NCI-H1092 treated with DMSO at 0.1 percent for 48 hours (cell line): ENCODE measurements at regions not wholly inside any gene's neighbourhood (a gene's known extent, or its start where the extent isn't known, plus 50 kb on each side); places are given as distances from the start of the nearest gene placed in this dataset.

Experiments used
- DNase-seq: peaks from one replicate; lab custom pipeline; 2025; lab: John Stamatoyannopoulos, UW

GRCh38 chr1:173400387-173400995 is 76.6 kb upstream of the PRDX6 start:
- no peak for DNase-seq

DNA sequence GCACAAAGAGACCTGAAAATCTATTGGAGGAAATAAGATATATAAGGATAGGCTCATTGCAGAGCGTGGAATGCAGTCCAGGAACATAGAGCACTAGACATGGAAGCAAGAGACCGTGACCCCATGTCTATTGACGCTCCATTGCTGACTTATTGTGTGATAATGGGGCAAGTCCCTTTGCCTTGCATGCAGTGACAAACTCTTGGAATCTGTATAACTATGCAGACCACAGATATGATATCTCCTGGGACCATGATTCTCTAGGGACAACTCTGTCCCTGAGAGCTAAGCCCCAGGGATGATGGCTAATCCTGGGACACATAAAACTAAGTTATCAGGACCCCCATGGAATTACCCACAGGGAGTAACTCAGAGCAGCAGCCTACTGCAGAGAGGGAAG is 73.1 kb upstream of the PRDX6 start:
- no peak for DNase-seq

GRCh38 chr1:173405281-173405680 is 71.9 kb upstream of the PRDX6 start:
- no peak for DNase-seq

DNA sequence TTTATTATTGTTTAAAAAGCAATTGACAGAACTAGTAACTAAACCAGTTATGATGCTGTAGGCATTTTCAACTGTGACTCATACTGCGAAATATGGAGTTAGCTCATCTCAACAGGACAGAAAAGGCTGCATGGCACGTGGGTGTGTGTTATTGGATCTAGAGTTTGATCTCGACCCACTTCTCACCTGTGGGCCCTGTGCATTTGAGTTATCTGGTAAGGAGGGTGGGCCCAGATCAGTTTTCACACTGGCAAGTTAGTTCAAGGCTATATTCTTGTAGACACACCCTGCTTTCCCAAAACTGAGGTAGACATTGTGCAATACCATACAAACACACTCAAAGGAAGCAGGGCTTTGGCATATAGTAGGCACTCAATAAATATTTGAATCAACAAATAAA is 71.3 kb upstream of the PRDX6 start:
- DNase-seq = no peak

DNA sequence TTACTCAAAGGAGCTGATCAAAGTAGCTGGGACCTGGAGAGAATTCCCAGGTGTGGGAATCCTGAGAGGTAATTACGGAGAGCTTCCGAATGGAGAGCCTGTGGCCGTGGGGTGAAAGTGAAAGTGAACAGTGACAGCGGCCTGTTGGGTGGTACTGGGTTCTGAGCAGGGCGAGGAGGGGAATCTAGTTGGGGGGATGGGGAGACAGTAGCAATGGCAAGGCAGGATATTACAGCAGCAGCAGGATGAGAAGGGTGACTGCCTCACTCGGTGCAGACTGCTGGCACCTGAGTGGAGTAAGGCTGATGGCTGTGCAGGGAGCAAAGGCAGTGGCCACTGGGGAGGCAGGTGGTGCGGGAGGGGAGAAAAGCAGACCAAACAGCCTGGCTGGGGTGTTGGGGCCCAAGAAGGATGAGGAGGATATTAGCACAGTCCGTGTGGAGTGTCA is 70.3 kb upstream of the PRDX6 start:
- DNase-seq = no peak

- DNase-seq = no peak
Measured at GRCh38 chr1:173407846-173408245, 69.3 kb upstream of the PRDX6 start.

DNA sequence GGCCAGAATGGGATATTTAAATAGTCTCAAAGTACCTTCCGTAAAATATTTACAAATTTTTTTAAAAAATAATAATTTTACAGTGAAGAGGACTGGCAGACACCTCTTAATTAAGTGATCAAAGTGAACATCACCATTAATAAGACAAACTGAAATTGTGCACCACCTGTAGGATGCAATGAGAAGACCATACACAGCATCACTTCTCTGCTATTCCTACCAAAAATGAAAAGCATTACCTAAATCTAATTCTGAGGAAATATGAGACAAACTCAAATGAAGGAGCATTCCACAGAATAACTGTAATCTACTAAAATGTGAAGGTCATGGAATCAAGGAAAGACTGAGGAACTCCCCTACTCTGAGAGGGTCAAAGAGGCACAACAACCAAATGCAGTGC is 68.2 kb upstream of the PRDX6 start:
- no peak for DNase-seq

DNA sequence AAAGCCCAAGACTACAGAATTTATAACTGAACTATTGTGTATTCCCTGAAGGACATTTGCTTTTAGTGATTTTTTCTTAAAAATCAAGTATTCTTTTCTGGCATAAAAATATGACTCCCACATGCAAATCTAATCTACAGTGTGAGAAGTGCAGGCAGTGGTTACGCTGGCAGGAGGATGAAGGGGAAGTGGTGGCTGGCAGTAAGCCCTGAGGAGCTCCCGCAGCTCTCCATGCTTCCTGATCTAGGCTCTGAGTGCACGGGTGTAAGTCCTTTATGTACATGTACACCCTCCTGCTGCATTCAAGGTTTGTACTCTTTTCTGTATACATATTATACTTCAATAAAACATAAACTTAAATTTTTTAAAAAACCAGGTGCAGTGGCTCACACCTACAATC is 67.5 kb upstream of the PRDX6 start:
- no peak for DNase-seq

DNA sequence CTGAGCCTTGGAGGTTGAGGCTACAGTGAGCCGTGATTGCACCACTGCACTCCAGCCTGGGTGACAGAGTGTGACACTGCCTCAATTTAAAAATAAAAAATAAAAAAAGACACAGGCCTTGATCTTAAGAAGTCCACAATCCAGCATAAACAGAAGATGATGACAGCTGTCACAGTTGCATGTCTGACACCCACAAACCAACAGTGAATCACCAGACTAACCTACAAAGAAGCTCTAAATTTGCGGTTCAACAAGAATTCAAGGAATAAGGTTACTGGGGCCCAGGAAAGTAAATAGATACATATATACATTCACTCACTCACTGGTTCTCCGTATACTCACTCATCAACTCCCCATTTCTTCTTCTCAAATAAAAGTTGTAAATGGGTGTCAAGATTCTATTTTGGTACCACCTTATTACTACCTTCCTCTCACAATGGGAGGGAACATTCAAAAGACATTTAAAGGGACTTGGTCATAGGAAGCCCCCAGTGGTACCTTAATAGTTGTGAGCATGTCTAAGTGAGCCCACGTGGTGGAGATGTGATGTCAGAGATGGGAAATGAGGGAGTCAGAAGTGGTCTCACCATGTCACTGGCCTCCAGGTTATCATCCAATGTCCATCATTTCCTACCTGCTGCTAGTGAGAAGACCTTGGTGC is 66.9 kb upstream of the PRDX6 start:
- DNase-seq = no peak

- no peak for DNase-seq
Measured at GRCh38 chr1:173410794-173411236, 66.3 kb upstream of the PRDX6 start.

DNA sequence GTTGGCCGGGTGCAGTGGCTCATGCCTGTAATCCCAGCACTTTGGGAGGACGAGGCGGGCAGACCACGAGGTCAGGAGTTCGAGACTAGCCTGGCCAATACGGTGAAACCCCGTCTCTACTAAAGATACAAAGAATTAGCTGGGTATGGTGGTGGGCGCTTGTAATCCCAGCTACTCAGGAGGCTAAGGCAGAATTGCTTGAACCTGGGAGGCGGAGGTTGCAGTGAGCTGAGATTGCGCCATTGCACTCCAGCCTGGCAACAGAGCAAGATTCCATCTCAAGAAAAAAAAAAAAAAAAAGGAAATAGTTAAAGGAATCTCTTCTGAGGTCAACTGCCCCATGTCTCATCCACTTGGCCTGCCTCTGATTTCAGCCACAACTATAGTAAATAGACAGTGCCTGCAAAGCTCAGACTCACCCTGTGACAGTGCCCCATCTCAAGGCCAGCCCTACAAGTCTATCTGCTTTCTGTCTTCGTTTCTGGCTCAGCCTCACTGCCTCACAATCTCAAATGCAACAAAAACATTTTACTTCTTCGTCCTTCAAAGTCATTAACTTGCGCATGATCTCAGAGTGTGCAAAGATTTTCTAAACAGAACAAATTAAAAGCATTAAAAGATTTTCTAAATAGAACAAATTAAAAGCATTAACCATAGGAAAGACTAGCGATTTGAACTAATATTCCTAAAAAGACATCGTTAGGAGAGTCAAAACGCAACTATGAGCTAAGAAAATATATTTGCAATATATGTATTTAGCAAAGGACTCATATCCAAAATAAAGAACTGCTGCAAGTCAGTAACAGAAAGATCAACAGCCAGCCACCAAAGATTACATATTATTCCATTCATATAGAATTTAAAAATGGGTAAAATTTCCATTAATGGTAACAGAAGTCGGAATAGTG is 65.0 kb upstream of the PRDX6 start:
- DNase-seq = no peak

DNA sequence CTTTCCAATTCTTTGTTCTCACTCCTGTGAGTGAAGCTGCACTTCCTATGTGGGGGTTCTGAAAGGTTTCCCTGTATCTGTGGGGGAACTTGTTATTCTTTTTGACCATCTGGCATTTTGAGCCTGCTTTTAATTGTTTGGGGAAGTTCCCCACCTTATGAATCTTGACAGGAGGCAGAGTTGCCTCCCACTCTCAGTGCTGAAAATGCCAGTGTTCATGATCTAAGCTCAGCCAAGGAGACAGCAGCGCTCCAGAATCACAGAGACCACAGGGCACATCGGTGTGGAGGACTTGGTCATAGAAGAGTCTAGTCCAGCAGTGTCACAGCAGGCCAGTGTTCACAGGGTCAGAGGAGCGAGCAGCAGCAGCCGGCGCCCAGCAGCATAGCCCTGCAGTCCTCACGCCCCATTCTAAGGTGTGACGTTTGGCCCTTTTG is 63.8 kb upstream of the PRDX6 start:
- DNase-seq = no peak

- no peak for DNase-seq
Measured at GRCh38 chr1:173414136-173414535, 63.0 kb upstream of the PRDX6 start.

DNA sequence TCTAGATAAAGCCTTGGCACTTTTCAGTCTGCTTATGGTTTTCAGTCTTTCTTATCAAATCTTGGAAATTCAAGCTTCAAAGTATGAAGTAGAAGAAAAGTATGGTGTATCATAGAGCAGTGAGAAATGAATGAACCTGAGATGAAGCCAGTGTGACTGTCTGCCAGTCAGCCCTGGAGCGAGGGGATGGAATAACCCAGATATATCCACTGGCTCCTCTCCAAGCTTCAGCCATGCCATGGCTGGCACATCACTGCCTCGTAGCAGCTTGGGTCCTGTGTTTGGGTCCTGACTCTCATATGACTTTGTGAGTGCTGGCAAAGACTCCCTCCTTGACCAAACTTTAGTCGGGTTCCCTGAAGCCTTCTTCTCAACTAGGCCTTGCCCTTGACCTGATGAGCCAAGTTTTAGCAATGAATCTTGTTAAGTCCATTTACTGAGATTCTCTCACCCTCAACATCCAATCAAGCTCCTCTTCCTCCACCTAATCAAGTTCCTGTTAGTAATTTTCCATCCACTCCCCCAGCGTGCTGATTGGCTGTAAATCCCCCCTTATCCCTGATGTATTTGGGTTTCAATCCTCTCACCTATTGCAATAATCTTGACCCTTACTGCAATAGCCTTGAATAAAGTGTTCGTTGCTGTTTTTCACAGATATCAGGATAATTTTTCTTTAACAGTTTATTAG is 62.5 kb upstream of the PRDX6 start:
- DNase-seq = no peak

- no peak for DNase-seq
Measured at GRCh38 chr1:173415490-173415889, 61.6 kb upstream of the PRDX6 start.

DNA sequence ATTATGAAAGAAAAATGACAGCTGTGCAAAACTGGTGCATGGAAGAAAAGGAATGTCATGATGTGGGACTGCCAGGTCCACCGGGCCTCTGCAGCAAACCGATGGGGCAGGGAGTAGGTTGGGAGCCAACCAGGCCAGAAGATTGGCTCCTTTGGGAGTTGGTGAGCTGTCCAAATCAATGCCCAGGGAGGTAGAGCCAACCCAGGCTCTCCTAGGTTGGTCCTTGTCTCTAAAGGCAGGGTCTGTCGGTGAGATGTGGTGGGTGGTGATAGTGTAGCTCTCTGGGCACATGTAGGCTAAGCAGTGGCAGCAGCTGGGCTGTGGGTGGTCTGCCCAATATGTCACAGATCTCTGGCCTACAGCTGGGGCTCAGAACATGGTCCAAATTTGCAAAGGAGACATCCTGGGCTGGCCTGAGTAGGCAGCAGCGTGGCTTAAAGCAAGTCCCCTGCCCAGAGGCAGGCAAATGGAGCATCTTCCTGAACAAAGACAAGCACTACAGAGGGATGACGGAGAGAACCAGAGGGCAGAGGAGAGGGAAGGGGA is 61.2 kb upstream of the PRDX6 start:
- DNase-seq = no peak

DNA sequence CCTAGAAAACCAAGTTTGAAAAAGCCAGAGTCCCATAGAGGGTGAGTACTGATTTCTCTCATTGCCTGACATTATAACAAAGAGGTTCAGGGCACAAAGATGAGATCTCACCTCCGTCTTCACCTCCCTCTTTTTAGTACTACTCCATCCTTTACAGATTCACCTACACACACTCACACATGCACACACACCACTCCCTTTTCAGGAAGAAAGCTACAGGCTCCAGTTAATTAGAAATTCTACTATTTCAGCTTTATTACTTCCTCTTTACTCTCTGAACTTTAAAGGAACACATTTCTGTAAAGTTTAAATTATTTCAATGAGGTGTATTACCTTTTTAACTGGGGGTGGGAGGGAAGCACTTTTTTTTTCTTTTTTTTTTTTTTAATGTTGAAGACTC is 59.6 kb upstream of the PRDX6 start:
- DNase-seq = no peak

DNA sequence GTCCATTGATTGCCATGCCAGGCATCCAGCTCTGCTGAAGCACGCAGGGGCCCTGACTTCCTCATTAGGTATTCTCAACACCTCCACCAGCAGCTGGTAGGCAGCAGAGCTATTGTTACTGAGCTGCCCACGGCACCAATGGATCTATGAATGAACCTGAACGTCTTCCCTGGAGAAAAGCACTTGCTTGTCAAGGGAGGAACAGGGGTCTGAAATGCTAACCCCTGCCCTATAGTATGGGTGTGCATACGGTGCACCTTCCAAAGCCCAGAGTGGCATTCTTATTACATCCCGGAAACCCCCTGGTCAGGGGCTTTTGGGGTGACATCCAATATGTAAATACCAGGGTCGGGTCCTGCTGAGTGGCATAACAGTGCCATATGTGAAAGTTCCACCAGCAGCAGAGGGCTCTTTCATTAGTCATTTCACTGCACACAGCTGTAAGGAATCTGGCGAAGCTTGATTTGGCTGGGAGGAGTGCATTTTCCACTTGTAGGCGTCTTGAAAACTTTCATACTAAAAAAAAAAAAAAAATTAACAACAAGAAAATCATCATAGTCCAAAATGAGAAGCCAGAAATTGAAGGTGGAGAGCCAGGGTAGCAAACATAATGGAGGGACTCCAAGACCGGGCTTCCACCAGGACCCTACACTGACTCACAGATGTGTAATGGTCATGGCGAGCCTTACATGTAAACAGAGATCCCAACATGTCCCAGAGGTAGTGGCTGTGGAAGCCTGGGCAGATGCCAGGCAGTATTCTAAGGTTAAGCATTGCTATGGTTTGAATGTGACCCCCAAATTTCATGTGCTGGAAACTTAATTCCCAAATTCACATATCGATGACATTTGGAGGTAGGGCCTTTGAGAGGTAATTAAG is 58.8 kb upstream of the PRDX6 start:
- no peak for DNase-seq

- DNase-seq = peak; percentile 67
Measured at GRCh38 chr1:173420330-173420806, 56.8 kb upstream of the PRDX6 start.

GRCh38 chr1:173421286-173421685 is 55.8 kb upstream of the PRDX6 start:
- DNase-seq = no peak

DNA sequence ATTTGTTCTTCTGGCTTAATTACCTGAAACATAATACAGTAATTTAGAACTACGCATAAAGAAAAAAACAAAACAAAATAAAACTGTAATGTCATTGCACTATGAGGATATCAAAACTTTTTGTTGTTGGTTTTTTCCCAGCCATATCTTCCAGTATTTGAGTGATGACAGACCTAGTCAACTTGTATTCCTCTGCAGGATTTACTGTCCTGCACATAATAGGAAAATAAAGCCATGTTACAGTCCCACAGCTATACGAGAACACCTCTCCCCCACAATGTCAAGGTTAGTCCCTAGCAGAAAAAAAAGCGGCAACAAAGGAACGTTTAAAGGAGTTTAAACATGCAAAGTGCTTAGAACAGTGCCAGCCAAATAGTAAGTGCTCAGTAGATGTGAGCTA is 55.3 kb upstream of the PRDX6 start:
- no peak for DNase-seq
